Stomach (tissue), 8 donors: ENCODE measurements at regions not wholly inside any gene's neighbourhood (a gene's known extent, or its start where the extent isn't known, plus 50 kb on each side); places are given as distances from the start of the nearest gene placed in this dataset.

Experiments used
- DNase-seq, 2 donors: peaks; one replicate each; pipeline versions ENCODE4 v3.0.0 to v3.0.0-alpha.2; 2013 to 2019
- H3K27ac ChIP-seq, 5 donors: fragments of 200-600 bp in 4 of 5; sonication (generic) in 4 of 5; one replicate each; pipeline ENCODE4 v1.5.1; 2013 to 2019; ENCODE audit warnings: mild to moderate bottlenecking in 1 of 5, moderate library complexity in 1 of 5
- H3K27me3 ChIP-seq, 3 donors: fragments of 200-600 bp; sonication (generic); one replicate each; pipeline ENCODE4 v1.5.1; 2017 to 2019; ENCODE audit warnings: mixed run types in 1 of 3
- H3K36me3 ChIP-seq, 4 donors: fragments of 200-600 bp; sonication (generic); 1 replicate in 3 of 4; 2 replicates in 1 of 4; pipeline ENCODE4 v1.5.1; 2016 to 2019
- H3K4me1 ChIP-seq, 4 donors: fragments of 200-600 bp; sonication (generic); one replicate each; pipeline ENCODE4 v1.5.1; 2016 to 2019
- H3K4me3 ChIP-seq, 4 donors: fragments of 200-600 bp; sonication (generic) in 3 of 4; one replicate each; pipeline ENCODE4 v1.5.1; 2016 to 2019; ENCODE audit warnings: mild to moderate bottlenecking in 1 of 4
- H3K9me3 ChIP-seq, 4 donors: fragments of 200-600 bp; sonication (generic); one replicate each; pipeline ENCODE4 v1.5.1; 2016 to 2019
- CTCF ChIP-seq, 7 experiments: fragments of 450-650 bp in 4 of 7; fragments of 200-600 bp in 3 of 7; sonication (generic) in 3 of 7; IDR thresholded peaks; one replicate each; pipeline ENCODE4 v1.5.1; 2016 to 2019; ENCODE audit warnings: antibody characterized with exemption in 7 of 7, control low read depth in 2 of 7, mild to moderate bottlenecking in 1 of 7
- EP300 ChIP-seq: sonication (generic); formaldehyde crosslinking; IDR thresholded peaks from one replicate; pipeline ENCODE4 v1.6.1; 2017; ENCODE audit warnings: antibody characterized with exemption
- POLR2A ChIP-seq, 4 donors: fragments of 450-650 bp; IDR thresholded peaks; one replicate each; pipeline ENCODE4 v1.6.1; 2016; ENCODE audit warnings: antibody characterized with exemption in 4 of 4, control low read depth in 2 of 4, mild to moderate bottlenecking in 1 of 4, moderate library complexity in 1 of 4
- POLR2AphosphoS5 ChIP-seq, 3 donors: sonication (generic); formaldehyde crosslinking; IDR thresholded peaks; one replicate each; pipeline ENCODE4 v1.6.1; 2016; ENCODE audit warnings: antibody characterized with exemption in 3 of 3
- WGBS, 5 donors: extraction: QIAGEN DNeasy Blood & Tissue Kit in 3 of 5; methylation state at CpG; one replicate each; pipeline versions ENCODE4 v1.1.5 to v1.1.7; 2013 to 2018; 5-methylcytosine and 5-hydroxymethylcytosine counted together
- intact Hi-C: fragments of 100-400 bp; cut with DNase I; formaldehyde crosslinking; loops from one replicate; pipeline ENCODE4 v1.15.1; 2023; ENCODE audit warnings: low total_unique reads
- donor health status: healthy with polysubstance abuse.
- donor health status: Bipolar disorder and iron deficiency.
- donor health status: healthy.

DNA sequence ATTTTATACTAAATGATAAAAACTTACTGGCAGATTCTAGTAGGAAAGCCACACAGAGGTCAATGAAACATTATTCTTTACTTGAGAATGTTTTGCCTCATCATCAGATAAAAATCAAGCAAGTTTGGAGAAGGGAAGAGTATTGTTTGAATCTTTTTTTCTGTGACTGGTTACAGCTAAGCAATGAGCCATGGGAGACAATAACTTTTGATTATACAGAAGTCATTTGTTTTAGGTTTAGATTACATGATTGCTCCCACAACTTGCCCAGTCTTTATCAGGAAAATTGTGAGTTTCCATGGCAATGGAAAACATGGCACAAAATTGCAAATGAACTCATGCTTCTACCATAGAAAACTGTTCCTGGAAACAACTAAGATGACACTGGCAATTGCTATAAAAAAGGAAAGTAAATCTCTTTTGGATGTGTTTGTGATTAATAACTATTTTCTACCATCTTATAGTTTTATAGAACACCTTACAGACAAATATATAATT lies 476.8 kb downstream of the MBD2 start:
- H3K27me3 ChIP-seq, result no peaks in the 10 kb centered on the region
- peaks cover 2 to 5% (median 3%) of the 10 kb centered on the region in 4 donors for H3K4me1 ChIP-seq
- DNase-seq, result no peak
- no peaks in the 10 kb centered on the region for H3K9me3 ChIP-seq
- H3K36me3 ChIP-seq, result no peaks in the 10 kb centered on the region
- TF ChIP-seq EP300 (no peak), POLR2A (IDR thresholded peaks at IDR 0.05) (no peak), POLR2AphosphoS5 (IDR thresholded peaks at IDR 0.05) (no peak), CTCF (IDR thresholded peaks at IDR 0.05) (no peak)
- intact Hi-C loops, result no loop called here
- H3K27ac ChIP-seq, result no peak overlapping the region
- H3K4me3 ChIP-seq, result no peak overlapping the region

DNA sequence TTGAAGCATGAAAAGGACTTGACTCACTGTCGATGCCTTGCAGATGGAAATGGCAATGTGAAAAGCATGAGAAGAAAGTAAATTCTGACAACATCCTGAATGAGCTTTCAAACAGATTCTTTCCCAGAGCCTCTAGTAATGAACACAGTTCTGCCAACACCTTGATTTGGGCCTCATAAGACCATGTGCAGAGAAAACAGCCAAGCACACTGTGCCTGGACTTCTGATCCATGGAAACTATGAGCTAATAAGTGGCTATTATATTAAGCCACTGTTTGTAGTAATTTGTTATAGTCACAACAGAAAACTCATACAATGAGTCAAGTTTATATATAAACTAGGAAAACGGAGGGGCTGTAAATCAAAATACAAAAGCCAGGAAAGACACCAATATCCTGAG lies 477.3 kb downstream of the MBD2 start:
- TF ChIP-seq POLR2AphosphoS5 (IDR thresholded peaks at IDR 0.05), result no peak
- TF ChIP-seq EP300, result no peak
- TF ChIP-seq CTCF (IDR thresholded peaks at IDR 0.05), result no peak
- TF ChIP-seq POLR2A (IDR thresholded peaks at IDR 0.05), result no peak
- WGBS, 5 donors, result 56 to 81% (median 66%) methylated on average over 2 of the region's 2 CpGs
- no peak overlapping the region for H3K4me3 ChIP-seq
- no peaks in the 10 kb centered on the region for H3K4me1 ChIP-seq
- H3K27me3 ChIP-seq, result no peaks in the 10 kb centered on the region
- intact Hi-C loops, result no loop called here
- H3K36me3 ChIP-seq, result no peaks in the 10 kb centered on the region
- no peaks in the 10 kb centered on the region for H3K9me3 ChIP-seq
- no peak for DNase-seq
- no peak overlapping the region for H3K27ac ChIP-seq

- intact Hi-C loops, result no loop called here
- Histone ChIP-seq H3K4me1 (no peaks in the 10 kb centered on the region), H3K9me3 (no peaks in the 10 kb centered on the region), H3K27me3 (no peaks in the 10 kb centered on the region), H3K27ac (peak overlapping the region in 1 of 5 donors; percentile 45), H3K4me3 (no peak overlapping the region), H3K36me3 (no peaks in the 10 kb centered on the region)
- DNase-seq, result no peak
- 0 to 85% (median 50%) methylated on average over 1 of the region's 1 CpG for WGBS, 5 donors
- TF ChIP-seq POLR2AphosphoS5 (IDR thresholded peaks at IDR 0.05) (no peak), EP300 (no peak), CTCF (IDR thresholded peaks at IDR 0.05) (no peak), POLR2A (IDR thresholded peaks at IDR 0.05) (no peak)
Measured at GRCh38 chr18:53745986-53746385, 478.5 kb downstream of the MBD2 start.

DNA sequence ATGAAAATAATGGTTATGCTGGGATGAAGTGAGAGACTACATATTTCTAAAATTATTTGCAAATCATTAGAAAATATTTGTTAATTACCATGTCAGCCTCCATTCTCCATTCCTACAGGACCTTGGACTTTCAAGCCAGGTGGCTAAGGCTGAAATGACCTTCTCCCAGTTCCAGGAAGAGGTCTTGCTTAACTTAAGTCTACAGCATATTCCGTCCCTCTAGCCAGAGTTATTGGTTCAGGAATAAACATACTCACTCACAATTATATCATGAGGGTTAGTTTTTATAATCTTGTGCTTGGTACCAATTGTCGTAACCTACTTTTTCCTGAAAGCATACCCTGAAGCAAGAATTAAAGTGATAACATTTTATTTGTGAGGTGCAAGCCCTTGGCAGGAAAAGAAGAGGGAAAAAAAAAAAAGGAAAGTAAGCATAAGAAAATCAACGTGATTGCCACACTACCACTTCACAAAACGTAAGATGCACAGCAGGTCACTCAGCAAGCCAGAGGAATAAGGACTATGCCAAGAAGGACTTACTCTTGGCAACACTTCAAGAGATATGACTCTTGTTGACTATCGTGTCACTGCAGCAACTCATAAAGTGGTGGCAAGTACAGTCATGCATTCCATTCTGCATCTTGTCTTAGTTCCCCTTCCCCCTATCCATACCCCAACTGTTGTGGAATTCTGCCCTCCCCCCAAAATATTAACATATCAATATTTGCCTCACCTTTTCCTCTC lies 479.1 kb downstream of the MBD2 start:
- H3K9me3 ChIP-seq, result no peaks in the 10 kb centered on the region
- TF ChIP-seq POLR2AphosphoS5 (IDR thresholded peaks at IDR 0.05) (peak in 2 of 3 donors; percentile 53 to 56), EP300 (no peak)
- peak overlapping the region in 2 of 5 donors; percentile 45 to 50 for H3K27ac ChIP-seq
- no peaks in the 10 kb centered on the region for H3K36me3 ChIP-seq
- H3K4me1 ChIP-seq, result no peaks in the 10 kb centered on the region
- H3K27me3 ChIP-seq, result no peaks in the 10 kb centered on the region
- peak in 1 of 2 donors; percentile 7 for DNase-seq
- 22 to 44% (median 30%) methylated on average over 5 of the region's 5 CpGs for WGBS, 5 donors
- intact Hi-C loops, result no loop called here
- H3K4me3 ChIP-seq, result no peak overlapping the region

GRCh38 chr18:53739700-53740099 lies 484.8 kb downstream of the MBD2 start:
- intact Hi-C loops, result no loop called here
- H3K4me3 ChIP-seq, result no peak overlapping the region
- 64 to 84% (median 80%) methylated on average over 5 of the region's 5 CpGs for WGBS, 5 donors
- no peaks in the 10 kb centered on the region for H3K9me3 ChIP-seq
- H3K27me3 ChIP-seq, result no peaks in the 10 kb centered on the region
- H3K4me1 ChIP-seq, result no peaks in the 10 kb centered on the region
- no peaks in the 10 kb centered on the region for H3K36me3 ChIP-seq
- DNase-seq, result no peak
- H3K27ac ChIP-seq, result no peak overlapping the region
- TF ChIP-seq CTCF (IDR thresholded peaks at IDR 0.05) (no peak), POLR2AphosphoS5 (IDR thresholded peaks at IDR 0.05) (no peak), EP300 (no peak), POLR2A (IDR thresholded peaks at IDR 0.05) (no peak)
